ENCODE measurements at regions not wholly inside any gene's neighbourhood (a gene's known extent, or its start where the extent isn't known, plus 50 kb on each side); places are given as distances from the start of the nearest gene placed in this dataset.

GRCh38 chr9:97781902-97782301 lies 71.1 kb upstream of the FOXE1 start (continued):
- TF ChIP-seq CREB3 (tag; conservative IDR thresholded peaks at IDR 0.05; ENCODE audit: low read depth) (no peak), SMARCA4 (IDR thresholded peaks at IDR 0.05) (no peak), KDM2B (CRISPR knock-in tag; IDR thresholded peaks at IDR 0.05) (no peak)

GRCh38 chr9:97786341-97786740 lies 66.7 kb upstream of the FOXE1 start:
- Histone ChIP-seq H4K20me1 (replicated peaks; ENCODE audit: control insufficient read depth, insufficient read depth, low read length) (no peaks in the 10 kb centered on the region), H3K27ac (ENCODE audit: extremely low read depth, low read depth, low read length) (no peak overlapping the region), H3K27me3 (ENCODE audit: control insufficient read depth in 2 of 2, insufficient read depth in 2 of 2, low read length in 2 of 2) (peaks cover 10 to 34% of the 10 kb centered on the region in 2 experiments; a peak in 4 of 5 replicates), H3K36me3 (ENCODE audit: control insufficient read depth, insufficient read depth, low read length) (no peaks in the 10 kb centered on the region), H3K9me3 (replicated peaks; ENCODE audit: control insufficient read depth, insufficient read depth, low read depth, low read length) (no peaks in the 10 kb centered on the region), H3K4me3 (no peak overlapping the region), H3K9me1 (ENCODE audit: control insufficient read depth, insufficient read depth, low read length) (no peaks in the 10 kb centered on the region), H3K9ac (ENCODE audit: insufficient read depth in 1 of 2, low read depth in 2 of 2, low read length in 2 of 2) (no peak overlapping the region), H2AFZ (ENCODE audit: low read depth, low read length) (no peak overlapping the region), H3K79me2 (ENCODE audit: control insufficient read depth, insufficient read depth, low read length) (no peaks in the 10 kb centered on the region), H3K4me2 (ENCODE audit: insufficient read depth, low read length) (no peak overlapping the region), H3K4me1 (replicated peaks in 1 of 2; ENCODE audit: control insufficient read depth in 2 of 2, insufficient read depth in 2 of 2, low read length in 2 of 2) (peaks cover 0 to 6% of the 10 kb centered on the region in 2 experiments; a peak in 2 of 5 replicates)
- intact Hi-C loops (cut with micrococcal nuclease): no loop called here
- FAIRE-seq (no peak), ATAC-seq (no peak), DNase-seq (ENCODE audit: extremely low read depth in 1 of 4, low spot score in 3 of 4) (no peak)
- no TSS peak for BruUV-seq (replicated peaks)
- in situ Hi-C loops (cut with MboI): no loop called here
- ChIA-PET CTCF (ENCODE audit: low intra/inter-chr PET ratio) (no interaction called here), POLR2A (interaction anchor here (0.9 kb wide), 1 partner anchor 283 kb away, joined by 3 read pairs; no protein-coding TSS in a partner anchor)
- TF ChIP-seq ZNF384 (IDR thresholded peaks at IDR 0.05; ENCODE audit: low read depth, low read length) (no peak), LARP7 (IDR thresholded peaks at IDR 0.05) (no peak), CEBPB (tag; IDR thresholded peaks at IDR 0.05) (0 out of 2 replicates have a peak, but pooled peaks have one; percentile 17), CEBPG (CRISPR knock-in tag; IDR thresholded peaks at IDR 0.05) (no peak), CEBPG (tag; conservative IDR thresholded peaks at IDR 0.05 in 1 of 2, IDR thresholded peaks at IDR 0.05 in 1 of 2) (0 out of 4 replicates have a peak, but pooled peaks of 1 of the 2 experiments have one; percentile 14)
- whole genome bisulfite sequencing (ENCODE audit: insufficient coverage, low coverage, missing lambda C conversion rate): 0% methylated on average over 5 of the region's 5 CpGs
